ENCODE measurements at regions not wholly inside any gene's neighbourhood (a gene's known extent, or its start where the extent isn't known, plus 50 kb on each side); places are given as distances from the start of the nearest gene placed in this dataset.

- POLR2A ChIA-PET = no interaction called here
- Histone ChIP-seq H3K27ac (ENCODE audit: extremely low read depth, low read depth, low read length) (no peak overlapping the region), H3K36me3 (ENCODE audit: control insufficient read depth in 2 of 2, insufficient read depth in 1 of 2, low read length in 2 of 2) (no peaks in the 10 kb centered on the region), H3K9me3 (ENCODE audit: control insufficient read depth, insufficient read depth, low read depth, low read length) (no peaks in the 10 kb centered on the region), H3K4me1 (ENCODE audit: control insufficient read depth, insufficient read depth, low read length) (no peaks in the 10 kb centered on the region), H3K4me3 (ENCODE audit: low read depth, low read length) (no peak overlapping the region)
- TF ChIP-seq ZBTB8A (tag by site-specific recombination; IDR thresholded peaks at IDR 0.05) (no peak), ZNF521 (tag by site-specific recombination; IDR thresholded peaks at IDR 0.05) (no peak), ZNF747 (tag by site-specific recombination; IDR thresholded peaks at IDR 0.05) (no peak), ZBTB21 (tag by site-specific recombination; IDR thresholded peaks at IDR 0.05) (no peak), ZNF513 (tag by site-specific recombination; IDR thresholded peaks at IDR 0.05) (no peak), ZNF548 (tag by site-specific recombination; IDR thresholded peaks at IDR 0.05) (no peak), ZSCAN4 (tag by site-specific recombination; IDR thresholded peaks at IDR 0.05) (no peak), ZBTB48 (tag by site-specific recombination; IDR thresholded peaks at IDR 0.05) (no peak), ZNF16 (tag by site-specific recombination; IDR thresholded peaks at IDR 0.05; ENCODE audit: low read depth) (no peak), ZFHX2 (tag by site-specific recombination; conservative IDR thresholded peaks at IDR 0.05) (no peak), ZNF654 (tag by site-specific recombination; IDR thresholded peaks at IDR 0.05; ENCODE audit: low read depth) (no peak)
- CTCF ChIA-PET = interaction anchor here (1.0 to 1.9 kb wide), 2 partner anchors 9 to 17 kb away, joined by 3 to 9 read pairs; no protein-coding TSS in a partner anchor
These were observed 131.6 kb upstream of the NEDD9 start for GRCh38 chr6:11363881-11364576.

- no peak for TF ChIP-seq ZNF664 (tag by site-specific recombination; IDR thresholded peaks at IDR 0.05)
- H3K36me3 ChIP-seq (ENCODE audit: control insufficient read depth in 2 of 2, insufficient read depth in 1 of 2, low read length in 2 of 2) = no peaks in the 10 kb centered on the region
- POLR2A ChIA-PET = no interaction called here
- CTCF ChIA-PET = interaction anchor here (0.8 kb wide), 1 partner anchor 9 kb away, joined by 3 read pairs; no protein-coding TSS in a partner anchor
- H3K27ac ChIP-seq (ENCODE audit: extremely low read depth, low read depth, low read length) = no peak overlapping the region
- no peaks in the 10 kb centered on the region for H3K9me3 ChIP-seq (ENCODE audit: control insufficient read depth, insufficient read depth, low read depth, low read length)
- H3K4me1 ChIP-seq (ENCODE audit: control insufficient read depth, insufficient read depth, low read length) = no peaks in the 10 kb centered on the region
- no peak overlapping the region for H3K4me3 ChIP-seq (ENCODE audit: low read depth, low read length)
These were observed 130.1 kb upstream of the NEDD9 start for GRCh38 chr6:11362564-11362963.

GRCh38 chr6:11358904-11359830, 126.7 kb upstream of the NEDD9 start:
- H3K9me3 ChIP-seq (ENCODE audit: control insufficient read depth, insufficient read depth, low read depth, low read length) = no peaks in the 10 kb centered on the region
- H3K27ac ChIP-seq (ENCODE audit: extremely low read depth, low read depth, low read length) = no peak overlapping the region
- H3K4me1 ChIP-seq (ENCODE audit: control insufficient read depth, insufficient read depth, low read length) = no peaks in the 10 kb centered on the region
- POLR2A ChIA-PET = no interaction called here
- no peaks in the 10 kb centered on the region for H3K36me3 ChIP-seq (ENCODE audit: control insufficient read depth in 2 of 2, insufficient read depth in 1 of 2, low read length in 2 of 2)
- CTCF ChIA-PET = interaction anchor here (1.2 kb wide), 1 partner anchor 8 kb away, joined by 3 read pairs; no protein-coding TSS in a partner anchor
- H3K4me3 ChIP-seq (ENCODE audit: low read depth, low read length) = no peak overlapping the region
- TF ChIP-seq ZNF830 (tag by site-specific recombination; IDR thresholded peaks at IDR 0.05; ENCODE audit: low read depth) (no peak), ZNF184 (tag by site-specific recombination; IDR thresholded peaks at IDR 0.05) (no peak), ZFP69B (tag by site-specific recombination; IDR thresholded peaks at IDR 0.05) (no peak), IKZF3 (tag by site-specific recombination; IDR thresholded peaks at IDR 0.05) (no peak), SETDB1 (IDR thresholded peaks at IDR 0.05; ENCODE audit: insufficient read length, low read length) (no peak), ZNF837 (tag by site-specific recombination; IDR thresholded peaks at IDR 0.05) (no peak), ELK4 (IDR thresholded peaks at IDR 0.05; ENCODE audit: borderline replicate concordance, low read depth, low read length) (no peak), ZNF26 (tag by site-specific recombination; IDR thresholded peaks at IDR 0.05) (no peak), ZNF629 (tag by site-specific recombination; IDR thresholded peaks at IDR 0.05) (no peak), ZNF112 (tag by site-specific recombination; IDR thresholded peaks at IDR 0.05) (no peak), EGR2 (tag by site-specific recombination; IDR thresholded peaks at IDR 0.05; ENCODE audit: low read depth) (no peak)
